ENCODE measurements at regions not wholly inside any gene's neighbourhood (a gene's known extent, or its start where the extent isn't known, plus 50 kb on each side); places are given as distances from the start of the nearest gene placed in this dataset.
"Not testable (repeated sequence)": the region's sequence is repeated elsewhere in the genome, so short reads cannot be mapped to it uniquely, and the experiment has no call there.

DNA sequence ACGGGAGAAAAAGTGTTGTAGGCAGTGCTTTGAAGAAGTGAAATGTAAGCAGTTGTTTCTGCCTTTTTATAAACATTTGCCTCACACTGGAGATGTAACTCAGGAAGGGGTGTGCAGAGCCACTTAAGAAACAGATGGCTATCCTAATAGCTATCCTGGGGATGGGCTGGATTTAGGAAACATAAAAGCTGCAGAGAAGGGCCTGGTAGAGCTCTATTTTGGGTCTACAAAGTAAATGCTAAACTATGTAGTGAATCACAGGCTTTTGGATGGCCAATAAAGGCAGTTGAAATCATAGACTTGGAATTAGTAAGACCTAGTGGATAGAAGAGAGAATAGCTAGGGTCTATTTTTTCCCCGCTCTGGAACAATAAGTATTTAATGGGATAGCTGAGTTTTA lies 79.9 kb upstream of the AGR3 start:
- Mint-ChIP-seq H3K27ac (no peak overlapping the region), H3K27me3 (peaks cover 3% of the 10 kb centered on the region), H3K4me3 (no peak overlapping the region), H3K9me3 (peaks cover 4% of the 10 kb centered on the region), H3K4me1 (ENCODE audit: low read depth) (no peaks in the 10 kb centered on the region), H3K36me3 (ENCODE audit: low read depth) (no peaks in the 10 kb centered on the region)
- no peak for DNase-seq

DNA sequence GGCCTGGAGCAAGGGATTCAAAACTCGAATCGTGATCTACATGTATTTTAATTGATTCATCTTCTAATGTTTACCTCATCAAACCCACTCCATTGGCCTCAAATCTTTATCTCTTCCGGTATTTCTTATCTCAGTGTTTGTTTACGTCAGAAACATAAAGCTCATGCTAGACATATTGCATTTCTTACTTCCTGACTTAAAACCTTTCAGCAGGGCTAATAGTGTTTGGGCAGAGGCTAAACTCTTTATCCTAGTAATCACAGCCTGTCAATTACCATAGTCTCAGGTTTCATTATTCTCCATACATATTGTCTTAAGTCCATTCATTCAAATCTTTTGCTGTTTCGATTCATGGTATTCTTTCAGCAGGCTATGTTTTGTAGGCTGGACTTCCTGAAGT lies 81.3 kb upstream of the AGR3 start:
- H3K36me3 Mint-ChIP-seq (ENCODE audit: low read depth), result no peaks in the 10 kb centered on the region
- no peak for DNase-seq
- no peak overlapping the region for H3K4me3 Mint-ChIP-seq
- H3K27me3 Mint-ChIP-seq, result peaks cover 6% of the 10 kb centered on the region
- H3K4me1 Mint-ChIP-seq (ENCODE audit: low read depth), result no peaks in the 10 kb centered on the region
- no peak overlapping the region for H3K27ac Mint-ChIP-seq
- peaks cover 4% of the 10 kb centered on the region for H3K9me3 Mint-ChIP-seq

DNA sequence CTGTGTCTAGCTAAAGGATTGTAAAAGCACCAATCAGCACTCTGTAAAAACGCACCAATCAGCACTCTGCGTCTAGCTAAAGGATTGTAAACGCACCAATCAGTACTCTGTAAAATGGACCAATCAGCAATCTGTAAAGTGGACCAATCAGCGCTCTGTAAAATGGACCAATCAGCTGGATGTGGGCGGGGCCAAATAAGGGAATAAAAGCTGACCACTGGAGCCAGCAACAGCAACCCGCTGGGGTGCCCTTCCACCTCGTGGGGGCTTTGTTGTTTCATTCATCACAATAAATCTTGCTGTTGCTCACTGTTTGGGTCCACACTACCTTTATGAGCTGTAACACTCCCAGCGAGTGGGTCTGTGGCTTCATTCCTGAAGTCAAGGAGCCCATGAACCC lies 83.9 kb upstream of the AGR3 start:
- H3K4me3 Mint-ChIP-seq; H3K4me1 Mint-ChIP-seq (ENCODE audit: low read depth); H3K27ac Mint-ChIP-seq; H3K36me3 Mint-ChIP-seq (ENCODE audit: low read depth); DNase-seq; H3K27me3 Mint-ChIP-seq; H3K9me3 Mint-ChIP-seq: not testable (repeated sequence)

DNA sequence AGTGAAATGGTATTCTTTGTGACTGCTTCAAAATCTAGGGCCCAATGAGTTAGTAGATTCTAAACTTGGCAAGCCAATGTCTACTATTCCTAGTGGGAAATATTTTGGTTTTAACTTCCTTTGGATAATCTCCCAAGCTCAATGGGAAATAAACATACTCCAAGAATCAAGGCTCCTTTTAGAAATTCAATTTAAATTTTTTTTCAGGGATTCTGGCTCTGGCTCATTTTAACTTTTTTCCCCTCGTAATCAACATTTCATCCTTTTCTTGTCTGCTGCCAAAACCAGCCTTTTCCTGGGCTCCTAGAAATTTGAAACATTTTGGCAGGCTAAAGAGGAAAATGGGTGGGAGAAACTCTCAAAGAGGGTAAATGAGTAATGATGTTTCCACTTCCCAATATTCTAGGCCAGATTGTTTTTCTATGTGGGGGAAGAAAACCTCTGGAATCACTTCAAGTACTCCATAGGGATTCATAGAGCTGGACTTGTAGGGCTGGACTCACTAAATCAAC lies 85.6 kb upstream of the AGR3 start:
- peaks cover 6% of the 10 kb centered on the region for H3K27me3 Mint-ChIP-seq
- peaks cover 4% of the 10 kb centered on the region for H3K9me3 Mint-ChIP-seq
- no peak overlapping the region for H3K27ac Mint-ChIP-seq
- no peak overlapping the region for H3K4me3 Mint-ChIP-seq
- H3K36me3 Mint-ChIP-seq (ENCODE audit: low read depth), result no peaks in the 10 kb centered on the region
- no peaks in the 10 kb centered on the region for H3K4me1 Mint-ChIP-seq (ENCODE audit: low read depth)
- no peak for DNase-seq

DNA sequence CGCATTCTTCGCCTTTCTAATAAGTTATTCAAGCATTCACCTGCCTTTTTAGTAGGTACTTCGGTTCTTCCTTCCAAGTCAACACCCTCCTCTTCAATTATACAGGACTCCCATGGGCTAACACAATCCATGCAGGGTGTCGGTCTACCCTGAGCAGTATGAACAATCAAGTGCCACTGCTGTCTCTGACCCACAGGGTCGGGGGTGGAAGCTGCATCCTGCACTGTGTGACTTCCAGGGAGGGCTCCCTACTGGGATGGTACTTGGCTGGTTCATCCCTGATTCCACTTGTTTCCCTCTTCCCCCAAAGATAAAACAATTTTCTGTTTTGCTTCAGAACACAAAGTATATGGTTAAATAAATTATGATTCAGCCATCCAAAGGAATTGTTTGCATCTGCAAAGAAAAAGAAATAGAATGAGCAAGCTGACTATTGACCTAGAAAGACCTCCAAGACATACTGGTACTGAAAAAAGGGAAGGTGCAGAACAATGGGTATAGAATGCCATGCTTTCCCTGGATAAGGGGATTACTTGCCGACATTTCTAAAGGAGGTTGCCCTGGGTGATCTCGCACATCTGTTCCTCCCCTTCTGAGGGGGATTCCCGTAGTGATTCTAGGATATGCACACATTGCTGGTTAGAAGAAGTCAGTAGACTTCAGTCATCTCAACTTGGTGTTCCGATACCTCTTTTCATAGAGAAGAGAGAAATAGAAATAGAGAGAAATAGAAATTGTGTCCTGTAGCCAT lies 89.1 kb upstream of the AGR3 start:
- H3K4me1 Mint-ChIP-seq (ENCODE audit: low read depth), result peaks cover 3% of the 10 kb centered on the region
- DNase-seq, result no peak
- no peak overlapping the region for H3K4me3 Mint-ChIP-seq
- H3K36me3 Mint-ChIP-seq (ENCODE audit: low read depth), result no peaks in the 10 kb centered on the region
- H3K27ac Mint-ChIP-seq, result no peak overlapping the region
- peaks cover 6% of the 10 kb centered on the region for H3K27me3 Mint-ChIP-seq
- H3K9me3 Mint-ChIP-seq, result no peaks in the 10 kb centered on the region

DNA sequence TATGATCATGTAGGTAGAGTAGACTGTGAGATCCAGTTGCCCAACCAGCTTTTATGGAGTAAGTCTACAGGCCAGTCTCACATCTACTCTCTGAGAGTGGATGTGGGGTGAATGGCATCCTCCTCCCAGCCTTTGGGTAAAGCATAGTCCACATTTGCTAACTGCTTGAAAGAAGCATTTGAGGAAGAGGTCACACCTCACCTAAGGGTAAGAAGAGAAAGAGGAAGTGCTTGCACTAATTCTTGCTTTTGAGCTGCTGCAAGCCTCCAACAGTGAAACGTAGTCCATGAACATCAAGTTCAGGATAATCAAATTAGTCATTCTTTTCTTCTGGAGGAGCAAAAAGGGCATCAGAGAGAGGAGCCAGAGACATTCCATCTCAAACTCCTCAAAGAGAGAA lies 93.9 kb upstream of the AGR3 start:
- peaks cover 4% of the 10 kb centered on the region for H3K4me1 Mint-ChIP-seq (ENCODE audit: low read depth)
- no peaks in the 10 kb centered on the region for H3K36me3 Mint-ChIP-seq (ENCODE audit: low read depth)
- DNase-seq, result no peak
- H3K27me3 Mint-ChIP-seq, result peaks cover 3% of the 10 kb centered on the region
- H3K27ac Mint-ChIP-seq, result no peak overlapping the region
- no peak overlapping the region for H3K4me3 Mint-ChIP-seq
- no peaks in the 10 kb centered on the region for H3K9me3 Mint-ChIP-seq

DNA sequence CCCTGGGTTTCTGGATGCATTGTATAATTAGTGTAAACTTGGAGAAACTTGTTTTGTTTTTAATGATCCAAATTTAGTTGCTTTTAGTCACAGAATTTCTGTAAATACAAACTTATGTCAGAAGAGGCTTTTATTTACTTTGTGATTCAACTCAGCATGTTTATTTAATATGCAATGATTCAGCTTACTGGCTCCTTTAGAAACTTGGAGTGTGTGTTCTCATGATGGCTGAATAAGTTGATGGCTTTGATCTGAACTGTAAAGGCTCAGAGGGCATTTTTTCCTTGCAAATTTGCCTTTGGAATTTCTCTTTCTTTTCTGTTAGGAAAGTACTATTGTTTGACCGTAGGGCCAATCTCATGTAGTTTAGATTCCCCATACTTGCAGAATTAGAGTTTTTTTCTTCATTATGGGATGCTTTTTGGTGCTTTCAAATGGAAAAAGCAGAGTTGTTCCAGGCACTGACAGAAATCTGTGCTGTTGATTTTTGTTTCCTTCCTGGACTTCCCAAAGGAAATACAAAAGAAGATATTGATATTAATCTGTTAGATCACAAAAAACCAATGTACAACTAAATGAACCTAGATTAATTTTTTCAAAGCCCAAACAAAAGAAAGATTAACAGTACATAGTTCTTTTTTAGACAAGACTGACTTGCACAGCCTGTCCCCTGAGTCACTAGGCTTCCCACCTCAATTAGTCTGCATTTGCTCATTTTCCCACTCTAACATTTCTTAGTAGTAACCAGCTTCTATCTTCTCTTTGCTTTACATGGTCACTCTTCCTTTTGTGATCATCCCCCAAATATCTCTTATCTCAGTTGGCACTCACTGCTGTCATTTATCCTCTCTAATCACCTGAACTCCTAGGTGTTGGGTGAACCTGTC lies 96.8 kb upstream of the AGR3 start:
- H3K27ac Mint-ChIP-seq, result no peak overlapping the region
- no peak for DNase-seq
- H3K4me3 Mint-ChIP-seq, result no peak overlapping the region
- no peaks in the 10 kb centered on the region for H3K36me3 Mint-ChIP-seq (ENCODE audit: low read depth)
- no peaks in the 10 kb centered on the region for H3K9me3 Mint-ChIP-seq
- peaks cover 14% of the 10 kb centered on the region for H3K27me3 Mint-ChIP-seq
- H3K4me1 Mint-ChIP-seq (ENCODE audit: low read depth), result peaks cover 6% of the 10 kb centered on the region

DNA sequence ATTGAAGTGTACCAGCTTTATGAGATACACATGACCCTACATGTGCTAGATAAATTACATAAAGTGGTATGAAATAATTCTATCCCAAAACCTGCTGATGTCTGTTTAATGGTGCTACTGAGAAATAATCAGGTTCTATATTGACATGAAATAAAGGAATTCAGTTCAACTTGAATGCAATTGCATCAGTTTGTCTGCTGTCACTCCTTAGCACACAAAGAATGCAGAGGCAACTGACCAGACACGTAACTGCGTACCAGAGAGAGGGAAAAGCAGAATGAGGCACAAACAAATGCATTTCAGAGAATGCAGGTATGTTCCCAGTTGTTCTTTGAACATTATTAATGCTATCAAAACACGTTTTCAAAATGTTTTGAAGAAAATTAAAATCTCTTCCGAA lies 98.8 kb upstream of the AGR3 start:
- Mint-ChIP-seq H3K4me3 (no peak overlapping the region), H3K27ac (no peak overlapping the region), H3K36me3 (ENCODE audit: low read depth) (no peaks in the 10 kb centered on the region), H3K4me1 (ENCODE audit: low read depth) (peaks cover 6% of the 10 kb centered on the region), H3K27me3 (peaks cover 18% of the 10 kb centered on the region), H3K9me3 (no peaks in the 10 kb centered on the region)
- no peak for DNase-seq

DNA sequence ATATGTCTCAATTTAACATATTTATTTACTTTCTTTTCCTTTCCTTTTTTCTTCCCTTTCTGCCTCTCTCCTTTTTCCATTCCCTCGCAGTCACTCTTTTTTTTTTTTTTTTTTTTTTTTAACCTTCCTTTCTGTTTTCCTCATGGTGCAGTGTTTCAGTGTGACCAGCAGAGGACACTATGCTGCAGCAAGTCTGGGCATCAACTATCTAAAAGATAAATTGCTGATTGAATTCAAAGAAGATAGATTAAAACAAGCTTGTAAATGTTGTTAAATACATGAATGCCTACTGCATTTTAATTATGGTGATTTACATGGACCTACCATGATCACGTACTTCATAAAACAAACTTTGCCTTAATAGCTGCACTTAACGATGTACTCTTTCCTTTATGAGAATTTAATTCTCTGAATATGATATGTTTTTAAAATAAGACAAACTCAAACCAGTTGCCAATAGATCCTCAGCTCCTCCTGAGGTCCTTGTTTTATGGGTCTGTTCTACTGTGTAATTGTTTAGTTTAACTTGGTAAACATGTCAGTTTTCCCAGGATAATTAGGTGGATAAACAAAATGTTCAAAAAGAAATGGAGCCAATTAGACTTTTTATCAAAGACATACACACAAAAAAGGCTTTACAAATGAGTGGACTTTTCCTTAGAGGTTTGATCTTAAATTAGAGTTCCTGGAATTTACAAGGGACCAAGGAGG lies 101.0 kb upstream of the AGR3 start:
- Mint-ChIP-seq H3K4me3 (peak overlapping the region; percentile 33), H3K36me3 (ENCODE audit: low read depth) (no peaks in the 10 kb centered on the region), H3K27me3 (peaks cover 18% of the 10 kb centered on the region), H3K9me3 (no peaks in the 10 kb centered on the region), H3K27ac (no peak overlapping the region), H3K4me1 (ENCODE audit: low read depth) (peaks cover 2% of the 10 kb centered on the region)
- no peak for DNase-seq

DNA sequence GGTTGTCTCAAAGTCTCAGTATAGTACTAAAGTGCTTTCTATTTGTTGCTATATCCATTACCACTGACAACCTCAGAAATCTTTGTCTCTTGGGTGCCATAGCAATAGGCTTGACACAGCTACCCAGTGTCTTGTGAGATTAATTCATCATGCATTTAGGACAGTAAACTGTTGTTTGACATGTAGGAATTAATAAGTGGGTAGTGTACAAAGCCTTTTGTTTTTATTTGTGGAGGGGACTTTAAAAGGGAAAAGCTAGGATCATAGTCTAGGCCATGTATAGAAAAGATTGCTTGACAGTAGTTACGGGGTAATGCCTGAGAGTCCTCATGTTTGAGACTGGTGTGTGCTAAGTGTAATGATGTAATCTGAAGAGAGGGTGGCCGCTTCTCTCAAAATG lies 102.6 kb upstream of the AGR3 start:
- Mint-ChIP-seq H3K9me3 (no peaks in the 10 kb centered on the region), H3K27me3 (peaks cover 18% of the 10 kb centered on the region), H3K36me3 (ENCODE audit: low read depth) (no peaks in the 10 kb centered on the region), H3K4me3 (no peak overlapping the region), H3K4me1 (ENCODE audit: low read depth) (peaks cover 2% of the 10 kb centered on the region), H3K27ac (no peak overlapping the region)
- no peak for DNase-seq

DNA sequence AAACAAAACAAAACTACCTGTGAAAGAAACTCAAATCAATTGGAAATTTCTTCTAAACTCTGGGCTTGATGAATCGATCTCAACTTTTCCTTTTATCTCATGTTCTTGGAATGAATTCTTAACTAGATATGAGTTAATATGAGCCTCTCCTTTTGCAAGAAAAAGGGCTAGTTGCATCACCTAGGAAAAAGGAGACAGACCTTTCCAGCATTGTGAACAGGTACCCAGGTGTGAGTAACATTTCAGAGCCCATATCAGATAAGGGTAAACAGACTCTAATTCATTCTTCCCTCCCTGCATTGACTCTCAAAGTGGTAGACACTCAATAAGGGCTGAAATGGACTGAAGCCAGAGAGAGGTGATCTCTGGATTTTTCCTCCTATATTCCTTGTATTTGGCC lies 103.8 kb upstream of the AGR3 start:
- Mint-ChIP-seq H3K27ac (no peak overlapping the region), H3K27me3 (peaks cover 15% of the 10 kb centered on the region), H3K9me3 (no peaks in the 10 kb centered on the region), H3K4me3 (no peak overlapping the region), H3K4me1 (ENCODE audit: low read depth) (peaks cover 2% of the 10 kb centered on the region), H3K36me3 (ENCODE audit: low read depth) (no peaks in the 10 kb centered on the region)
- DNase-seq, result no peak

DNA sequence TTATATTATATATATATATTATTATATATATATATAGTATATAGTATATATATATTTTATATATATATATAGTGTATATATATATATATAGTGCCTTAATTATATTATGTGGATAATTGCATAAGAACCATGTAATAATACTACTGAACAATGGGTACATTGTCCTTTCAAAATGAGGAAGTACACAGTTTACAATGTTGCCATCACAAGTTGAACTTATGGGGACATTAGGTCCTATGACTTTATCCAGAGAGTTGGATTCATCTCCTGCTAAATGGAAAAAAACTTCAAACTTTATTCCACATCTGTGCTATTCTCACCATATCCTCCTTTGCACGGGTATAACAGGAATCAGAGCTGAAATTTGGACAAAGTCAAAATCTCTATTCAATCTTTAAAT lies 105.0 kb upstream of the AGR3 start:
- no peak overlapping the region for H3K4me3 Mint-ChIP-seq
- H3K4me1 Mint-ChIP-seq (ENCODE audit: low read depth), result peaks cover 2% of the 10 kb centered on the region
- no peak overlapping the region for H3K27ac Mint-ChIP-seq
- no peaks in the 10 kb centered on the region for H3K36me3 Mint-ChIP-seq (ENCODE audit: low read depth)
- peaks cover 12% of the 10 kb centered on the region for H3K27me3 Mint-ChIP-seq
- no peak for DNase-seq
- no peaks in the 10 kb centered on the region for H3K9me3 Mint-ChIP-seq

DNA sequence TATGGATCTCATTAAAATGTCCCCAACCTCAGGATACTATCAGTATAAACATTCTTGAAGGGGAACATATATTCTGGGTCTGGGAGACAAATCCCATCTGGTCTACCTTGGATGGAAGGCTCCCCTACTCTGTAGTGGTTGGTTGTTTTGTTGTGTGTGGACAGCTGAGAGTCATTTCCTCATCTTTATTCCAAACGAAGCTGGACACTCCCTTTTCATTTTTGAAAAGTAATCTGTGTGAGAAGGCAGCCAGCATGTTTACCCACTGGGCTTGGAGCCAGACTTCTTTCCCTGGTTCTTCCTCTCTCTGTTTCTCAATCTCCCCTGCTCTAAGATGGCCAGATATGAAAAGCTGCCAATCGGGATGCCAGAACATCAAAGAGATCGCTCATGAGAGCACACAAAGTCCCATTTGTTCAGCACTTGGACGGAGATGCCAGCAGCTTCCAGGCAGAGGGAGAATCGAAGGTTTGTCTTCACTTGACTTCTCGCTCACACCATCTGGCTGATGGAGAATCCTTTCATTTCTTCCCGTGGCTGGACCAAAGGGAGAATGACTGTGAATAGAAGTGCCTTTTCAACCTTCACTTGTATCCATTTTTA lies 108.1 kb upstream of the AGR3 start:
- DNase-seq, result no peak
- no peaks in the 10 kb centered on the region for H3K27me3 Mint-ChIP-seq
- H3K4me1 Mint-ChIP-seq (ENCODE audit: low read depth), result no peaks in the 10 kb centered on the region
- no peaks in the 10 kb centered on the region for H3K9me3 Mint-ChIP-seq
- H3K27ac Mint-ChIP-seq, result no peak overlapping the region
- no peak overlapping the region for H3K4me3 Mint-ChIP-seq
- H3K36me3 Mint-ChIP-seq (ENCODE audit: low read depth), result no peaks in the 10 kb centered on the region

DNA sequence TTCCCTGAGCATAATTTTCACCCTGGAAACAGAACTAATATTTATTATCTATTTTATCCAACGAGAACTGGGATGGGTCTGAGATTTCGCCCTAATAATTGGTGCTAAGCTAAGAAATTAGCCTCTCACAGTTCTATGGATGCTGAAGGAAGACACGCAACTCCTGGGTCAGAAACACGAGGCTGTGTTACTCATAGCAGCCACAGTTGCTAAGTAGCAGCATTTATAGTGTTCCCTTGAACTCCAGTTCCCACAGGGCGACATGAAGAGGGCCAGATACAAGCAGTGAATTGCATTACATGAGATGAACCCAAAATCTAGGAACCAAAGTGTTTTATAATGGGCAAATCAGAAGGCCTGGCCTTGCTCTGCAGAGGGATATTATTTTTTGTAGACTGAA lies 109.8 kb upstream of the AGR3 start:
- H3K4me1 Mint-ChIP-seq (ENCODE audit: low read depth), result no peaks in the 10 kb centered on the region
- no peak overlapping the region for H3K4me3 Mint-ChIP-seq
- no peak for DNase-seq
- H3K27me3 Mint-ChIP-seq, result no peaks in the 10 kb centered on the region
- no peaks in the 10 kb centered on the region for H3K36me3 Mint-ChIP-seq (ENCODE audit: low read depth)
- H3K27ac Mint-ChIP-seq, result no peak overlapping the region
- H3K9me3 Mint-ChIP-seq, result no peaks in the 10 kb centered on the region

Data from activated T-cell treated with anti-CD3 and anti-CD28 coated beads, Interleukin-2, amount 50 U/mL, for 24 hours (primary cell).